ENCODE measurements at regions not wholly inside any gene's neighbourhood (a gene's known extent, or its start where the extent isn't known, plus 50 kb on each side); places are given as distances from the start of the nearest gene placed in this dataset.

GRCh38 chr11:32225571-32226285 lies 134.9 kb downstream of the RCN1 start:
- Histone ChIP-seq H3F3A (ENCODE audit: low read depth) (no peaks in the 10 kb centered on the region), H3K4me1 (ENCODE audit: insufficient read depth, low read length, poor library complexity, severe bottlenecking) (peaks cover 4% of the 10 kb centered on the region), H3K4me3 (ENCODE audit: low read length, poor library complexity, severe bottlenecking) (no peak overlapping the region), H3K36me3 (ENCODE audit: insufficient read depth, low read length) (no peaks in the 10 kb centered on the region), H3K9me2 (replicated peaks; ENCODE audit: low read depth, low read length) (no peaks in the 10 kb centered on the region), H3K9me3 (ENCODE audit: insufficient read depth, low read depth, low read length) (no peaks in the 10 kb centered on the region), H3K9ac (ENCODE audit: low read depth, low read length, poor library complexity, severe bottlenecking) (no peak overlapping the region), H3K4me2 (ENCODE audit: low read depth, low read length, poor library complexity, severe bottlenecking) (no peak overlapping the region), H3K27me3 (ENCODE audit: insufficient read depth, low read length, poor library complexity, severe bottlenecking) (no peaks in the 10 kb centered on the region), H4K20me1 (ENCODE audit: insufficient read depth, low read length, poor library complexity, severe bottlenecking) (no peaks in the 10 kb centered on the region), H3K79me2 (ENCODE audit: insufficient read depth, low read length) (no peaks in the 10 kb centered on the region), H2AFZ (ENCODE audit: low read length) (no peak overlapping the region)
- TF ChIP-seq CTCF (conservative IDR thresholded peaks at IDR 0.05; ENCODE audit: low read length): no peak
- TF ChIP-seq EZH2phosphoT487 (IDR thresholded peaks at IDR 0.05; ENCODE audit: borderline replicate concordance): no peak

- Histone ChIP-seq H3K79me2 (ENCODE audit: insufficient read depth, low read length) (no peaks in the 10 kb centered on the region), H2AFZ (ENCODE audit: low read length) (no peak overlapping the region)
- no peak for TF ChIP-seq EZH2phosphoT487 (IDR thresholded peaks at IDR 0.05; ENCODE audit: borderline replicate concordance)
- TF ChIP-seq CTCF (conservative IDR thresholded peaks at IDR 0.05; ENCODE audit: low read length): no peak
Measured at GRCh38 chr11:32226480-32226879, 135.6 kb downstream of the RCN1 start.

GRCh38 chr11:32229576-32230240 lies 138.8 kb downstream of the RCN1 start:
- Histone ChIP-seq H3K9ac (ENCODE audit: low read depth, low read length, poor library complexity, severe bottlenecking) (no peak overlapping the region), H4K20me1 (ENCODE audit: insufficient read depth, low read length, poor library complexity, severe bottlenecking) (no peaks in the 10 kb centered on the region), H3K4me3 (ENCODE audit: low read length, poor library complexity, severe bottlenecking) (peak overlapping the region; percentile 2), H3K4me1 (ENCODE audit: insufficient read depth, low read length, poor library complexity, severe bottlenecking) (peaks cover 4% of the 10 kb centered on the region), H3F3A (ENCODE audit: low read depth) (no peaks in the 10 kb centered on the region), H2AFZ (ENCODE audit: low read length) (no peak overlapping the region), H3K9me2 (replicated peaks; ENCODE audit: low read depth, low read length) (no peaks in the 10 kb centered on the region), H3K27me3 (ENCODE audit: insufficient read depth, low read length, poor library complexity, severe bottlenecking) (no peaks in the 10 kb centered on the region), H3K79me2 (ENCODE audit: insufficient read depth, low read length) (no peaks in the 10 kb centered on the region), H3K36me3 (ENCODE audit: insufficient read depth, low read length) (no peaks in the 10 kb centered on the region), H3K4me2 (ENCODE audit: low read depth, low read length, poor library complexity, severe bottlenecking) (peak overlapping the region; percentile 38), H3K9me3 (ENCODE audit: insufficient read depth, low read depth, low read length) (no peaks in the 10 kb centered on the region)
- TF ChIP-seq EZH2phosphoT487 (IDR thresholded peaks at IDR 0.05; ENCODE audit: borderline replicate concordance) (no peak), CTCF (conservative IDR thresholded peaks at IDR 0.05; ENCODE audit: low read length) (no peak)

More at GRCh38 chr11:32226480-32226879, 135.6 kb downstream of the RCN1 start:
- Histone ChIP-seq H3K9me3 (ENCODE audit: insufficient read depth, low read depth, low read length) (no peaks in the 10 kb centered on the region), H3K36me3 (ENCODE audit: insufficient read depth, low read length) (no peaks in the 10 kb centered on the region), H3K4me3 (ENCODE audit: low read length, poor library complexity, severe bottlenecking) (no peak overlapping the region), H3K27me3 (ENCODE audit: insufficient read depth, low read length, poor library complexity, severe bottlenecking) (no peaks in the 10 kb centered on the region), H4K20me1 (ENCODE audit: insufficient read depth, low read length, poor library complexity, severe bottlenecking) (no peaks in the 10 kb centered on the region), H3F3A (ENCODE audit: low read depth) (no peaks in the 10 kb centered on the region), H3K4me1 (ENCODE audit: insufficient read depth, low read length, poor library complexity, severe bottlenecking) (peaks cover 4% of the 10 kb centered on the region), H3K9me2 (replicated peaks; ENCODE audit: low read depth, low read length) (no peaks in the 10 kb centered on the region), H3K4me2 (ENCODE audit: low read depth, low read length, poor library complexity, severe bottlenecking) (no peak overlapping the region), H3K9ac (ENCODE audit: low read depth, low read length, poor library complexity, severe bottlenecking) (no peak overlapping the region)
